SU-DHL-6 (cell line): ENCODE measurements at regions not wholly inside any gene's neighbourhood (a gene's known extent, or its start where the extent isn't known, plus 50 kb on each side); places are given as distances from the start of the nearest gene placed in this dataset.

ENCODE experiments used
- CTCF ChIP-seq: fragments of 200-600 bp; sonication (generic); IDR thresholded peaks from one replicate; pipeline ENCODE4 v1.5.1; 2017; ENCODE audit warnings: antibody characterized with exemption, mild to moderate bottlenecking, low read length, moderate library complexity; ENCODE audit not compliant: insufficient read depth, poor library complexity, severe bottlenecking
- EZH2phosphoT487 ChIP-seq: fragments of 200-600 bp; sonication (generic), shearing (Covaris generic); conservative IDR thresholded peaks from 2 replicates; pipeline ENCODE4 v1.6.1; 2018; ENCODE audit warnings: mild to moderate bottlenecking, antibody characterized with exemption, low read length, moderate library complexity, mixed read lengths

DNA sequence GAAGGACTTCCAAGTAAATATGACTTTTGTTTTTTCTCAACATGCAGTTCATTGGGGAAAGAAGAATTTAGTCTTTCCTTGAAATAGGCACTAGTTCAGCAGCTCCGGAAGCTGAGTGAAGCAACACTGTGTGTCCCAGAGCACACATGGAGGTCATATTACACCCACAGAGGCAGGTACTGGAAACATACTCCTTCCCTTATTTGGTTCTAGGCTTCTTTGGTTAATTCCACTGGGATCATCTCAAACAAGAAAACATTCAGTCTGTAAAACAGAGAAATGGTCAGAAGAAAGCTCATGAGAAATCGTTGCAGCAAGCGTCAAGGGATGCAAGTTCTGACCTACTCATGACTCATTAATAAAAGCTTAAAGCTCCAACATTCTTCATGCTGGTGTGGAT, 175.1 kb upstream of the PCSK5 start:
- TF ChIP-seq CTCF, result no peak
- TF ChIP-seq EZH2phosphoT487, result no peak
